ENCODE measurements at regions not wholly inside any gene's neighbourhood (a gene's known extent, or its start where the extent isn't known, plus 50 kb on each side); places are given as distances from the start of the nearest gene placed in this dataset.

GRCh38 chr5:162484095-162484494 lies 416.5 kb downstream of the GABRG2 start:
- no peak for TF ChIP-seq EP300 (conservative IDR thresholded peaks at IDR 0.05; ENCODE audit: poor library complexity, severe bottlenecking)
- TF ChIP-seq, protein P1, sequence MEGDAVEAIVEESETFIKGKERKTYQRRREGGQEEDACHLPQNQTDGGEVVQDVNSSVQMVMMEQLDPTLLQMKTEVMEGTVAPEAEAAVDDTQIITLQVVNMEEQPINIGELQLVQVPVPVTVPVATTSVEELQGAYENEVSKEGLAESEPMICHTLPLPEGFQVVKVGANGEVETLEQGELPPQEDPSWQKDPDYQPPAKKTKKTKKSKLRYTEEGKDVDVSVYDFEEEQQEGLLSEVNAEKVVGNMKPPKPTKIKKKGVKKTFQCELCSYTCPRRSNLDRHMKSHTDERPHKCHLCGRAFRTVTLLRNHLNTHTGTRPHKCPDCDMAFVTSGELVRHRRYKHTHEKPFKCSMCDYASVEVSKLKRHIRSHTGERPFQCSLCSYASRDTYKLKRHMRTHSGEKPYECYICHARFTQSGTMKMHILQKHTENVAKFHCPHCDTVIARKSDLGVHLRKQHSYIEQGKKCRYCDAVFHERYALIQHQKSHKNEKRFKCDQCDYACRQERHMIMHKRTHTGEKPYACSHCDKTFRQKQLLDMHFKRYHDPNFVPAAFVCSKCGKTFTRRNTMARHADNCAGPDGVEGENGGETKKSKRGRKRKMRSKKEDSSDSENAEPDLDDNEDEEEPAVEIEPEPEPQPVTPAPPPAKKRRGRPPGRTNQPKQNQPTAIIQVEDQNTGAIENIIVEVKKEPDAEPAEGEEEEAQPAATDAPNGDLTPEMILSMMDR (IDR thresholded peaks at IDR 0.05; ENCODE audit: poor library complexity, severe bottlenecking), result no peak

Measured in neural cell (in vitro differentiated cells).